Nephron progenitor cell (in vitro differentiated cells): ENCODE measurements at regions not wholly inside any gene's neighbourhood (a gene's known extent, or its start where the extent isn't known, plus 50 kb on each side); places are given as distances from the start of the nearest gene placed in this dataset.

Experiments
- DNase-seq: peaks from one replicate; pipeline ENCODE4 v3.0.0; 2021
- H3K27ac Mint-ChIP-seq: 2 replicates; pipeline ENCODE4 v1.8.0; 2021; ENCODE audit warnings: mild to moderate bottlenecking, moderate library complexity, mixed read lengths
- H3K27me3 Mint-ChIP-seq: 2 replicates; pipeline ENCODE4 v1.8.0; 2021; ENCODE audit warnings: mild to moderate bottlenecking, low read depth, mixed read lengths; ENCODE audit not compliant: poor library complexity
- H3K36me3 Mint-ChIP-seq: 2 replicates; pipeline ENCODE4 v1.8.0; 2021; ENCODE audit warnings: low read depth, mixed read lengths
- H3K4me1 Mint-ChIP-seq: 2 replicates; pipeline ENCODE4 v1.8.0; 2021; ENCODE audit warnings: mixed read lengths
- H3K4me3 Mint-ChIP-seq: 2 replicates; pipeline ENCODE4 v1.8.0; 2021; ENCODE audit warnings: mild to moderate bottlenecking, moderate library complexity, mixed read lengths
- H3K9me3 Mint-ChIP-seq: 2 replicates; pipeline ENCODE4 v1.8.0; 2021; ENCODE audit warnings: mild to moderate bottlenecking, moderate library complexity, mixed read lengths
- TF ChIP-seq, protein P1 (sequence below): fragments of 200-600 bp; sonication (generic); IDR thresholded peaks from 2 replicates; pipeline ENCODE4 v1.5.0; 2021; ENCODE audit warnings: antibody characterized with exemption

DNA sequence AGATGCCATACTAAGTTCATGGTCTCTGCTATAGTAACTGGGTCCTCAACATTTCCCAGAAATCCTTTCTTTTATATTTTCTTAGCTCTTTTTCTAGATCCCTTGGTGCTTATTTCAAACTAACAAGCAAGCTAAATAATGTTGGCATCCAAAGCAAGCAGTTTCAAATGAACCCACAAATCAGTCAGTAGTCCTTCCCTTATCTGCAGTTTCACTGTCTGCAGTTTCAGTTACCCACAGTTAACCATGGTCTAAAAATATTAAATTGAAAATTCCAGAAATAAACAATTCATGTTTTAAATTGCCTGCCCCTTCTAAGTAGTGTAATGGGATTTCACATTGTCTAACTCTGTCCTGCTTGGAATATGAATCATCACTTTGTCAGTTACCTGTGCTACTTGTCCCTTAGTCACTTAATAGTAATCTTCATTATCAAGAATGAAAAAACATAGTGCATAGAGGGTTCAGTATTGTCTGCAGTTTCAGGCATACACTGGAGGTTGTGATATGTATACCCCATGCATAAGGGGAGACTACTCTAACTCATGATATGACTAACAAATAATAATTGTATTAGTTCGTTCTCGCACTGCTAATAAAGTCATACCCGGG is 633.7 kb downstream of the MECOM start:
- TF ChIP-seq, protein P1, sequence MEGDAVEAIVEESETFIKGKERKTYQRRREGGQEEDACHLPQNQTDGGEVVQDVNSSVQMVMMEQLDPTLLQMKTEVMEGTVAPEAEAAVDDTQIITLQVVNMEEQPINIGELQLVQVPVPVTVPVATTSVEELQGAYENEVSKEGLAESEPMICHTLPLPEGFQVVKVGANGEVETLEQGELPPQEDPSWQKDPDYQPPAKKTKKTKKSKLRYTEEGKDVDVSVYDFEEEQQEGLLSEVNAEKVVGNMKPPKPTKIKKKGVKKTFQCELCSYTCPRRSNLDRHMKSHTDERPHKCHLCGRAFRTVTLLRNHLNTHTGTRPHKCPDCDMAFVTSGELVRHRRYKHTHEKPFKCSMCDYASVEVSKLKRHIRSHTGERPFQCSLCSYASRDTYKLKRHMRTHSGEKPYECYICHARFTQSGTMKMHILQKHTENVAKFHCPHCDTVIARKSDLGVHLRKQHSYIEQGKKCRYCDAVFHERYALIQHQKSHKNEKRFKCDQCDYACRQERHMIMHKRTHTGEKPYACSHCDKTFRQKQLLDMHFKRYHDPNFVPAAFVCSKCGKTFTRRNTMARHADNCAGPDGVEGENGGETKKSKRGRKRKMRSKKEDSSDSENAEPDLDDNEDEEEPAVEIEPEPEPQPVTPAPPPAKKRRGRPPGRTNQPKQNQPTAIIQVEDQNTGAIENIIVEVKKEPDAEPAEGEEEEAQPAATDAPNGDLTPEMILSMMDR = no peak
- H3K9me3 Mint-ChIP-seq = no peaks in the 10 kb centered on the region
- H3K4me1 Mint-ChIP-seq = no peaks in the 10 kb centered on the region
- no peak for DNase-seq
- no peak overlapping the region for H3K27ac Mint-ChIP-seq
- no peaks in the 10 kb centered on the region for H3K36me3 Mint-ChIP-seq
- H3K4me3 Mint-ChIP-seq = no peak overlapping the region
- no peaks in the 10 kb centered on the region for H3K27me3 Mint-ChIP-seq

DNA sequence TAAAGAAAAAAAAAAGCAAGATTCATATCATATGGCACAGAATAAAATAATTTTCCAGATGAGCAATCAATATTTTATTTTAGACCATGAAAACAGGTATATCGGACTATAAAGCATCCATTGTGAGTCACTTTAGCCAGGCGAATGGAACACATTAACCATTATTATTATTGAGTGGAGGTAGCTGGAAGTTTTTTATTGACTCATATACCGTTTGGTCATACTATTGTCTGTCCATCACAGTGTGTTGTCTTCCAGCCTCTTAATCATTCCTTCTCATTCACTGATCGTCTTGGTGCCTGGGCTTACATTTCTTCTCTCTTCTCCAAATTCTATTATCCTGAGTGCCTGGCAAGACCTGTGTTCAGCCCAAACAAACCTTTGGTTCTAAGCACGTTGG is 634.8 kb downstream of the MECOM start:
- H3K9me3 Mint-ChIP-seq = no peaks in the 10 kb centered on the region
- H3K4me1 Mint-ChIP-seq = no peaks in the 10 kb centered on the region
- H3K27me3 Mint-ChIP-seq = no peaks in the 10 kb centered on the region

DNA sequence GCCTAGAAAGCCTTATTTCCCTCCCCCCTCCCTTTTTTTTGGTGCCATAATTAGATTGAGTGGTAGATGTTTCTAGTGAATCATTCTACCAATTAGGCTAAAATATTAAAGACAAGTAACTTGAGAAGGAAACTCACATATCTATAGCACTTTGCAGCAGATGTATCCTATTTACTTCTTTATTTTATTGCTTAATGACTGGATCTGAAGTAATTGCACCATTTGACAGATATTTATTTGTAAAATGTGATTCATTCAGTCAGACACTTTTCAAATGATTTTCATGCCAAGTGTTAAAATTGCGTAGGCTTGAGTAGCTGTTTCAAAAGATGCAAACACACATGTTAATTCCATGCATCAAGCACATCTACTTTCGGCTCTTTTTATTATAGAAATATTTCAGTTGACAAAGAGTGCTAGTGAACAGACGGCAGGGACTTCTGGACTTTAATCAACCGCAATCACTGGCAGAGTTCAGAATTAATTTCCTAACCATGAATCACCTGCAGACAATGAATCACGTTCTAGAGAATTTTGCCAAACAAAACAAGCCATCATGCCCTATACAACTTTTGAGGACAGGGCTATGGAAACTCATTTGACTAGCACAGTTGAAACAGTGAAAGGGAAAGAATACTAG is 636.8 kb downstream of the MECOM start:
- Mint-ChIP-seq H3K9me3 (no peaks in the 10 kb centered on the region), H3K36me3 (no peaks in the 10 kb centered on the region), H3K27ac (no peak overlapping the region), H3K4me3 (no peak overlapping the region), H3K4me1 (no peaks in the 10 kb centered on the region), H3K27me3 (no peaks in the 10 kb centered on the region)
- TF ChIP-seq, protein P1 = no peak
- no peak for DNase-seq

More for the DNA sequence above, 634.8 kb downstream of the MECOM start:
- DNase-seq = no peak
- TF ChIP-seq, protein P1 = no peak
- H3K36me3 Mint-ChIP-seq = no peaks in the 10 kb centered on the region
- H3K27ac Mint-ChIP-seq = no peak overlapping the region
- H3K4me3 Mint-ChIP-seq = no peak overlapping the region

DNA sequence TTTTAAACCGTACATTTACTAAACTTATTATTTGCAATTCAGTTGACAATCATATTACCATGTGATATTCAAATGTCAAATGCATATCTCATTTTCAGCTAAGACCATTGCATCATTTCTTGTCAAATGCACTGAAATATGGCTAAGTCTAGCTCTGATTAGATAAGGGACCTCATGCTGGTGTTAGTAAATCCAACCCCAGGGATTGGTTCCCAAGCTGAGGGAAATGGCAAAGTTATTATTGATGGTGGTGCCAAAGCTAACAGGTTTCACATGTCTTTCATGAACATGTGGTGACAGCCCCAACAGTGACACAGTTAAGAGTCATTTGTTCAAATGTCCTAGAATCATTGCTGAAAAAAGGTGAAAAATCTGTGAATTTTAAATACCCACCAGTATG is 641.1 kb downstream of the MECOM start:
- no peaks in the 10 kb centered on the region for H3K9me3 Mint-ChIP-seq
- no peak for DNase-seq
- TF ChIP-seq, protein P1 = no peak

DNA sequence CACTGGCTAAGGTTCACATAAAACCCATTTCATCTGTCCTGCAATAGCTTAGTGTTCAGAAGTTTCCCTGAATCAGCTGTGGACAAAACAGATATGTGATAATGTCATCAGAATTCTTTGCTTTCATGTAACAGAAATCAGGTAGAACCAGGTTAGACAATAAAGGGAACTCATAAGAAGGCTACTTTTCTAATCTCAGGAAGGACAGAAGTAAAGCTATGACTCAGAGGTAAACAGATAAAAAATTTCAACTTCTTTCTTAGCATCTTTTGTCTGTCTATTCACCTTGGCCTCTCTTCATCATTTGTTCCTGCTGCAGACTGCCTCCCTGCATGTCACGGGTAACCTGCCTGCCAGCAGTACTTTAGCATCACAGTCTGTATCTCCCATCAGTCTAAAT is 643.1 kb downstream of the MECOM start:
- no peaks in the 10 kb centered on the region for H3K9me3 Mint-ChIP-seq
- H3K4me1 Mint-ChIP-seq = no peaks in the 10 kb centered on the region
- DNase-seq = no peak
- H3K36me3 Mint-ChIP-seq = no peaks in the 10 kb centered on the region
- H3K4me3 Mint-ChIP-seq = no peak overlapping the region
- TF ChIP-seq, protein P1 = no peak
- H3K27me3 Mint-ChIP-seq = peaks cover 2% of the 10 kb centered on the region
- no peak overlapping the region for H3K27ac Mint-ChIP-seq

More for the DNA sequence above, 641.1 kb downstream of the MECOM start:
- Mint-ChIP-seq H3K36me3 (no peaks in the 10 kb centered on the region), H3K27ac (no peak overlapping the region), H3K4me3 (no peak overlapping the region), H3K27me3 (peaks cover 2% of the 10 kb centered on the region), H3K4me1 (no peaks in the 10 kb centered on the region)

DNA sequence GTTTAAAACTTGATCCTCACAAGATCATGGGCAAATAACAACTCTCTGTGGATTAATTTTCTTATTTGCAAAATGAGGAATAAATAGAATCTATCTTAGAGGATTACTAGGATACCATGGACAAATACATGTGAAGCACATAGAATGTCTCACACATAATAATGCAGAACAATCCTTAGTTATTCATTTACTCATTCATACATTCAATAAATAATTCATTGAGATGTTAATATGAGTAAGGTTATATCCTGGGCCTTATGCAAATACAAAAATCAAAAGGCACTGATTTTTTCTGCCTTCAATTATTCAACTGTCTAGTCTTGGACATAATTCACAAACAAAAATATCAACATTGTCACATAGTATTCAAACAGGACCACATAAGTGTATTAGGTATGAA is 654.1 kb downstream of the MECOM start:
- no peak overlapping the region for H3K4me3 Mint-ChIP-seq

More for the DNA sequence above, 654.1 kb downstream of the MECOM start:
- TF ChIP-seq, protein P1 = no peak
- H3K27ac Mint-ChIP-seq = no peak overlapping the region
- no peak for DNase-seq
- no peaks in the 10 kb centered on the region for H3K36me3 Mint-ChIP-seq
- H3K27me3 Mint-ChIP-seq = no peaks in the 10 kb centered on the region
- no peaks in the 10 kb centered on the region for H3K9me3 Mint-ChIP-seq
- no peaks in the 10 kb centered on the region for H3K4me1 Mint-ChIP-seq
